Embryonic facial prominence (tissue), 1 donor: ENCODE measurements at regions not wholly inside any gene's neighbourhood (a gene's known extent, or its start where the extent isn't known, plus 50 kb on each side); places are given as distances from the start of the nearest gene placed in this dataset.
A peak's percentile ranks its signal among the peaks of the same experiment; 100 is the strongest.
"Not testable (repeated sequence)": the region's sequence is repeated elsewhere in the genome, so short reads cannot be mapped to it uniquely, and the experiment has no call there.

Experiments used
- DNase-seq: peaks from one replicate; pipeline ENCODE4 v3.0.0-alpha.2; 2016; ENCODE audit errors: extremely low spot score

- no peak for DNase-seq
Observed at GRCh38 chr5:89566340-89566739, 683.4 kb upstream of the MEF2C start.

GRCh38 chr5:89560696-89561095, 677.7 kb upstream of the MEF2C start:
- DNase-seq, result no peak

- no peak for DNase-seq
Observed at GRCh38 chr5:89556215-89556913, 673.4 kb upstream of the MEF2C start.

- no peak for DNase-seq
Observed at GRCh38 chr5:89546657-89547056, 663.7 kb upstream of the MEF2C start.

GRCh38 chr5:89545626-89546025, 662.6 kb upstream of the MEF2C start:
- DNase-seq, result no peak

- peak; percentile 10 for DNase-seq
Observed at GRCh38 chr5:89545076-89545475, 662.1 kb upstream of the MEF2C start.

GRCh38 chr5:89542736-89543135, 659.8 kb upstream of the MEF2C start:
- no peak for DNase-seq

- no peak for DNase-seq
Observed at GRCh38 chr5:89537800-89538199, 654.8 kb upstream of the MEF2C start.

- no peak for DNase-seq
Observed at GRCh38 chr5:89536020-89536419, 653.0 kb upstream of the MEF2C start.

GRCh38 chr5:89535411-89535810, 652.4 kb upstream of the MEF2C start:
- DNase-seq, result no peak

GRCh38 chr5:89534331-89534730, 651.3 kb upstream of the MEF2C start:
- DNase-seq, result no peak

GRCh38 chr5:89524785-89525184, 641.8 kb upstream of the MEF2C start:
- no peak for DNase-seq

GRCh38 chr5:89523867-89524266, 640.9 kb upstream of the MEF2C start:
- not testable (repeated sequence) for DNase-seq

GRCh38 chr5:89520771-89521170, 637.8 kb upstream of the MEF2C start:
- no peak for DNase-seq

GRCh38 chr5:89513299-89514044, 630.5 kb upstream of the MEF2C start:
- no peak for DNase-seq

- no peak for DNase-seq
Observed at GRCh38 chr5:89504051-89504450, 621.1 kb upstream of the MEF2C start.

- DNase-seq, result no peak
Observed at GRCh38 chr5:89499787-89500186, 616.8 kb upstream of the MEF2C start.

GRCh38 chr5:89498699-89499098, 615.7 kb upstream of the MEF2C start:
- DNase-seq, result no peak

GRCh38 chr5:89493414-89493813, 610.4 kb upstream of the MEF2C start:
- no peak for DNase-seq

GRCh38 chr5:89484962-89485361, 602.0 kb upstream of the MEF2C start:
- no peak for DNase-seq

GRCh38 chr5:89480406-89481007, 597.5 kb upstream of the MEF2C start:
- DNase-seq, result no peak

- no peak for DNase-seq
Observed at GRCh38 chr5:89478851-89479250, 595.9 kb upstream of the MEF2C start.

GRCh38 chr5:89473196-89473595, 590.2 kb upstream of the MEF2C start:
- no peak for DNase-seq
